Nucleus accumbens (tissue), 56 donors: ENCODE measurements at regions not wholly inside any gene's neighbourhood (a gene's known extent, or its start where the extent isn't known, plus 50 kb on each side); places are given as distances from the start of the nearest gene placed in this dataset.
A peak's percentile ranks its signal among the peaks of the same experiment; 100 is the strongest.
"Not testable (repeated sequence)": the region's sequence is repeated elsewhere in the genome, so short reads cannot be mapped to it uniquely, and the experiment has no call there.

ENCODE experiments used
- DNase-seq, 56 donors: peaks; one replicate each; lab custom pipeline; 2025; lab: John Stamatoyannopoulos, UW

GRCh38 chr1:10935724-10936123 lies 76.7 kb upstream of the TARDBP start:
- no peak for DNase-seq

- DNase-seq = no peak
These were observed 75.2 kb upstream of the TARDBP start for GRCh38 chr1:10936998-10937901.

GRCh38 chr1:10938741-10939417 lies 73.6 kb upstream of the TARDBP start:
- DNase-seq = no peak

GRCh38 chr1:10939654-10940450 lies 72.6 kb upstream of the TARDBP start:
- no peak for DNase-seq

- no peak for DNase-seq
These were observed 72.0 kb upstream of the TARDBP start for GRCh38 chr1:10940451-10940804.

- no peak for DNase-seq
These were observed 71.6 kb upstream of the TARDBP start for GRCh38 chr1:10940838-10941237.

- DNase-seq = peak in 25 of 56 donors; percentile 6 to 69 (median 21)
These were observed 70.4 kb upstream of the TARDBP start for GRCh38 chr1:10941891-10942541.

- no peak for DNase-seq
These were observed 69.9 kb upstream of the TARDBP start for GRCh38 chr1:10942542-10942912.

GRCh38 chr1:10943041-10943440 lies 69.4 kb upstream of the TARDBP start:
- no peak for DNase-seq

- peak in 11 of 56 donors; percentile 8 to 47 (median 22) for DNase-seq
These were observed 68.3 kb upstream of the TARDBP start for GRCh38 chr1:10943991-10944730.

- DNase-seq = peak in 1 of 56 donors; percentile 36
These were observed 66.4 kb upstream of the TARDBP start for GRCh38 chr1:10945991-10946509.

GRCh38 chr1:10947181-10947580 lies 65.3 kb upstream of the TARDBP start:
- DNase-seq = no peak

- DNase-seq = no peak
These were observed 64.6 kb upstream of the TARDBP start for GRCh38 chr1:10947691-10948462.

- no peak for DNase-seq
These were observed 64.0 kb upstream of the TARDBP start for GRCh38 chr1:10948463-10948775.

GRCh38 chr1:10950316-10951172 lies 61.9 kb upstream of the TARDBP start:
- no peak for DNase-seq

- DNase-seq = not testable (repeated sequence)
These were observed 61.2 kb upstream of the TARDBP start for GRCh38 chr1:10951298-10951697.

GRCh38 chr1:10951961-10952360 lies 60.5 kb upstream of the TARDBP start:
- peak in 12 of 56 donors; percentile 5 to 47 (median 32) for DNase-seq
